SK-N-SH (cell line): ENCODE measurements at regions not wholly inside any gene's neighbourhood (a gene's known extent, or its start where the extent isn't known, plus 50 kb on each side); places are given as distances from the start of the nearest gene placed in this dataset.

Experiments used
- CTCF ChIA-PET: fragments of 300-600, 350-600 bp; formaldehyde crosslinking; extraction: SDS; loops from one replicate; lab custom pipeline; 2021; lab: Yijun Ruan, JAX
- POLR2A ChIA-PET: fragments of 350-600 bp; sonication (Branson Sonifier 250); formaldehyde crosslinking; extraction: SDS; loops from one replicate; lab custom pipeline; 2020; ENCODE audit warnings: antibody characterized with exemption, inconsistent platforms; lab: Yijun Ruan, JAX
- DNase-seq: peaks from one replicate; pipeline ENCODE4 v3.0.0; 2012
- H2AFZ ChIP-seq: fragments of 200-600 bp; sonication (generic); 2 replicates; pipeline ENCODE4 v1.8.1; 2016; ENCODE audit warnings: antibody characterized with exemption, mild to moderate bottlenecking, low read depth
- H3F3A ChIP-seq: fragments of 200-600 bp; sonication (generic); replicated peaks from 2 replicates; pipeline ENCODE3; 2016; ENCODE audit warnings: antibody characterized with exemption, mild to moderate bottlenecking; ENCODE audit not compliant: insufficient read depth
- H3K27ac ChIP-seq, 2 experiments: fragments of 200-500 bp in 1 of 2; fragments of 200-600 bp in 1 of 2; sonication (Bioruptor generic) in 1 of 2; sonication (generic), shearing (Covaris generic) in 1 of 2; 2 replicates each; pipeline versions ENCODE4 v1.5.1 to v1.6.1; 2014 to 2016; ENCODE audit warnings: low read depth in 2 of 2, inconsistent platforms in 1 of 2, low read length in 1 of 2, mild to moderate bottlenecking in 1 of 2, mixed read lengths in 1 of 2
- H3K27me3 ChIP-seq: fragments of 200-600 bp; sonication (generic), shearing (Covaris generic); 2 replicates; pipeline ENCODE4 v1.6.1; 2016; ENCODE audit warnings: mixed run types; ENCODE audit not compliant: insufficient read depth
- H3K36me3 ChIP-seq, 2 experiments: fragments of 200-500 bp in 1 of 2; fragments of 200-600 bp in 1 of 2; sonication (Bioruptor generic) in 1 of 2; sonication (generic) in 1 of 2; replicated peaks in 1 of 2; 2 replicates each; pipeline versions ENCODE3 to v1.5.1; 2014 to 2016; ENCODE audit warnings: low read length in 1 of 2, mild to moderate bottlenecking in 1 of 2; ENCODE audit not compliant: insufficient read depth in 2 of 2, control insufficient read depth in 1 of 2
- H3K4me1 ChIP-seq, 2 experiments: fragments of 200-500 bp in 1 of 2; fragments of 200-600 bp in 1 of 2; sonication (Bioruptor generic) in 1 of 2; sonication (generic), shearing (Covaris generic) in 1 of 2; 2 replicates each; pipeline versions ENCODE4 v1.5.1 to v1.6.1; 2014 to 2016; ENCODE audit warnings: low read depth in 1 of 2, low read length in 1 of 2, mixed run types in 1 of 2; ENCODE audit not compliant: insufficient read depth in 2 of 2, control insufficient read depth in 1 of 2
- H3K4me2 ChIP-seq: fragments of 200-600 bp; sonication (generic), shearing (Covaris generic); 2 replicates; pipeline ENCODE4 v1.6.1; 2017; ENCODE audit warnings: mixed run types
- H3K4me3 ChIP-seq, 2 experiments: fragments of 200-500 bp in 1 of 2; fragments of 200-600 bp in 1 of 2; sonication (Bioruptor generic) in 1 of 2; sonication (generic), shearing (Covaris generic) in 1 of 2; 2 replicates each; pipeline versions ENCODE4 v1.5.1 to v1.8.1; 2014 to 2016; ENCODE audit warnings: low read depth in 2 of 2, inconsistent platforms in 1 of 2, low read length in 1 of 2, mild to moderate bottlenecking in 1 of 2, mixed read lengths in 1 of 2, moderate library complexity in 1 of 2
- H3K79me2 ChIP-seq: fragments of 200-600 bp; sonication (generic); 2 replicates; pipeline ENCODE4 v1.8.1; 2017; ENCODE audit warnings: mild to moderate bottlenecking; ENCODE audit not compliant: insufficient read depth
- H3K9ac ChIP-seq: fragments of 200-600 bp; sonication (generic); 2 replicates; pipeline ENCODE4 v1.6.1; 2017; ENCODE audit warnings: mixed run types
- H3K9me2 ChIP-seq: fragments of 200-600 bp; sonication (generic); 2 replicates; pipeline ENCODE4 v1.6.1; 2017; ENCODE audit warnings: mixed run types
- H3K9me3 ChIP-seq: fragments of 200-600 bp; sonication (generic); 2 replicates; pipeline ENCODE4 v1.6.1; 2017; ENCODE audit warnings: mixed run types, mild to moderate bottlenecking, moderate library complexity
- H4K20me1 ChIP-seq: fragments of 200-600 bp; sonication (generic); 2 replicates; pipeline ENCODE4 v1.6.1; 2017; ENCODE audit warnings: mild to moderate bottlenecking, mixed run types; ENCODE audit not compliant: insufficient read depth
- CTCF ChIP-seq: fragments of 200-600 bp; sonication (generic); IDR thresholded peaks from 2 replicates; pipeline ENCODE4 v1.6.1; 2017; ENCODE audit warnings: antibody characterized with exemption, mild to moderate bottlenecking, moderate library complexity
- EZH2phosphoT487 ChIP-seq: fragments of 200-600 bp; sonication (generic); IDR thresholded peaks from 2 replicates; pipeline ENCODE4 v1.6.1; 2017; ENCODE audit warnings: low read depth, mixed run types, mild to moderate bottlenecking, antibody characterized with exemption, moderate library complexity, borderline replicate concordance
- FOSL2 ChIP-seq: IDR thresholded peaks from 2 replicates; pipeline ENCODE4 v1.4.0; 2012; ENCODE audit warnings: low read depth, mild to moderate bottlenecking, moderate library complexity, borderline replicate concordance
- FOXJ3 ChIP-seq: sonication (generic); formaldehyde crosslinking; IDR thresholded peaks from 2 replicates; pipeline ENCODE4 v1.5.1; 2020; ENCODE audit warnings: mild to moderate bottlenecking, missing genetic modification reagents
- FOXM1 ChIP-seq: IDR thresholded peaks from 2 replicates; pipeline ENCODE4 v1.4.0; 2012; ENCODE audit warnings: low read depth, mild to moderate bottlenecking
- GABPA ChIP-seq: IDR thresholded peaks from 2 replicates; pipeline ENCODE4 v1.4.0; 2012; ENCODE audit warnings: low read depth, mild to moderate bottlenecking
- GATA2 ChIP-seq: sonication (generic); formaldehyde crosslinking; IDR thresholded peaks from 2 replicates; pipeline ENCODE4 v1.5.0; 2020; ENCODE audit warnings: mild to moderate bottlenecking, missing genetic modification reagents
- JUND ChIP-seq: IDR thresholded peaks from 2 replicates; pipeline ENCODE4 v1.4.0; 2012
- MXI1 ChIP-seq: IDR thresholded peaks from 2 replicates; pipeline ENCODE4 v1.6.1; 2012; ENCODE audit warnings: mild to moderate bottlenecking, low read depth, low read length, improper control_type of control experiment
- NFIC ChIP-seq: IDR thresholded peaks from 2 replicates; pipeline ENCODE4 v1.4.0; 2012; ENCODE audit warnings: borderline replicate concordance
- NRF1 ChIP-seq: IDR thresholded peaks from 2 replicates; pipeline ENCODE4 v1.6.1; 2012; ENCODE audit warnings: low read depth, mild to moderate bottlenecking, low read length
- PBX3 ChIP-seq: IDR thresholded peaks from 2 replicates; pipeline ENCODE4; 2012
- POLR2AphosphoS5 ChIP-seq: IDR thresholded peaks from 2 replicates; pipeline ENCODE4 v1.6.1; 2012; ENCODE audit warnings: low read depth, low read length
- RCOR1 ChIP-seq: fragments of 150-350 bp; IDR thresholded peaks from 2 replicates; pipeline ENCODE4 v1.6.1; 2017; ENCODE audit warnings: antibody characterized with exemption, low read length
- SMC3 ChIP-seq: IDR thresholded peaks from 2 replicates; pipeline ENCODE4 v1.6.1; 2012; ENCODE audit warnings: low read depth, low read length, improper control_type of control experiment
- TAF1 ChIP-seq: IDR thresholded peaks from 2 replicates; pipeline ENCODE4 v1.6.1; 2012; ENCODE audit warnings: low read depth, mild to moderate bottlenecking, low read length, moderate library complexity, borderline replicate concordance
- TCF12 ChIP-seq: IDR thresholded peaks from 2 replicates; pipeline ENCODE4 v1.4.0; 2012
- TEAD4 ChIP-seq: IDR thresholded peaks from 2 replicates; pipeline ENCODE4 v1.4.0; 2012; ENCODE audit warnings: mild to moderate bottlenecking, borderline replicate concordance; ENCODE audit not compliant: insufficient read depth
- USF1 ChIP-seq: IDR thresholded peaks from 2 replicates; pipeline ENCODE4 v1.4.0; 2012; ENCODE audit warnings: low read depth, borderline replicate concordance
- USF2 ChIP-seq: fragments of 150-350 bp; IDR thresholded peaks from 2 replicates; pipeline ENCODE4 v1.6.1; 2017; ENCODE audit warnings: antibody characterized with exemption, low read length, low read depth, borderline replicate concordance
- WGBS: methylation state at CpG from one replicate; pipeline ENCODE4 v1.1.6; 2017; ENCODE audit warnings: low lambda C conversion rate; 5-methylcytosine and 5-hydroxymethylcytosine counted together
- TF ChIP-seq, protein P1 (sequence below): IDR thresholded peaks from 2 replicates; pipeline ENCODE4 v1.4.0; 2012; ENCODE audit warnings: low read depth

- Histone ChIP-seq H3K4me2 (no peak overlapping the region), H4K20me1 (no peaks in the 10 kb centered on the region), H3K79me2 (no peaks in the 10 kb centered on the region), H3F3A (no peaks in the 10 kb centered on the region), H3K27ac (no peak overlapping the region), H3K27me3 (no peaks in the 10 kb centered on the region; the same call in 1 of the 2 replicates), H3K9me2 (no peaks in the 10 kb centered on the region), H3K4me1 (peaks cover 0 to 23% of the 10 kb centered on the region in 2 experiments; a peak in 2 of 4 replicates), H3K9me3 (no peaks in the 10 kb centered on the region), H3K36me3 (no peaks in the 10 kb centered on the region), H3K9ac (no peak overlapping the region), H3K4me3 (no peak overlapping the region), H2AFZ (no peak overlapping the region)
- no peak for DNase-seq
- CTCF ChIA-PET, result interaction anchor here (0.6 to 6.1 kb wide), 19 partner anchors 10 to 246 kb away, joined by 3 to 28 read pairs (median 4); no protein-coding TSS in a partner anchor
- WGBS, result 94% methylated on average over 3 of the region's 3 CpGs
- TF ChIP-seq FOXM1 (no peak), FOXJ3 (CRISPR knock-in tag) (no peak), PBX3 (no peak), NRF1 (no peak), CTCF (no peak), GABPA (no peak), RCOR1 (no peak), TCF12 (no peak), MXI1 (no peak), POLR2AphosphoS5 (no peak), TEAD4 (no peak)
- TF ChIP-seq, protein P1, sequence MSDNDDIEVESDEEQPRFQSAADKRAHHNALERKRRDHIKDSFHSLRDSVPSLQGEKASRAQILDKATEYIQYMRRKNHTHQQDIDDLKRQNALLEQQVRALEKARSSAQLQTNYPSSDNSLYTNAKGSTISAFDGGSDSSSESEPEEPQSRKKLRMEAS, result no peak
- POLR2A ChIA-PET, result no interaction called here
These were observed 90.6 kb upstream of the SHB start for GRCh38 chr9:38159599-38159998.

DNA sequence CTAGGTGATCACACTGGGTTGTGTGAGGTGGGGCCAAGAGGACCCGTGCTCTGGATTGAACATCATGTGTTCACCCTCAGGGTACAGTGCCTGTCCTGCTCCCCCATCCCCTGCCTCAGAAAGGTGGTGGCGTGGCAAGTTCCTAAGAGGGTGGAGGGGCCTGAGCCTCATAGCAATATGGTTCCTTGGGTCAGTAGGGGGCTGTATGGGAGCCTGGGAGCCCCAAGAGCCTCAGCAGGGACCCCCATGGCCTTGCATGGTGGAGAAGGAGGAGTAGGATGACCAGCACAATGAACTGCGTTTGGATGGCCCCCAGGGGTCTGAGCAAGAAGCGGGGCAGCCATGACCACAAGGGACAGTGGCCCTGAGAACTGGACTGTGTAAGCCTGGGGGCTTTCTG lies 89.6 kb upstream of the SHB start:
- Histone ChIP-seq H3K36me3 (no peaks in the 10 kb centered on the region), H3K4me2 (no peak overlapping the region), H3F3A (no peaks in the 10 kb centered on the region), H3K27me3 (no peaks in the 10 kb centered on the region), H3K9ac (no peak overlapping the region), H2AFZ (no peak overlapping the region), H3K4me3 (no peak overlapping the region), H3K79me2 (no peaks in the 10 kb centered on the region), H3K9me2 (no peaks in the 10 kb centered on the region), H3K4me1 (peaks cover 0 to 33% of the 10 kb centered on the region in 2 experiments; a peak in 2 of 4 replicates), H3K9me3 (no peaks in the 10 kb centered on the region), H4K20me1 (no peaks in the 10 kb centered on the region), H3K27ac (no peak overlapping the region)
- POLR2A ChIA-PET, result no interaction called here
- CTCF ChIA-PET, result interaction anchor here (0.7 to 6.1 kb wide), 8 partner anchors 11 to 245 kb away, joined by 3 to 43 read pairs (median 10); no protein-coding TSS in a partner anchor
- 75% methylated on average over 3 of the region's 4 CpGs for WGBS
- DNase-seq, result no peak
- no peak for TF ChIP-seq JUND
- TF ChIP-seq TEAD4, result no peak
- no peak for TF ChIP-seq TAF1
- no peak for TF ChIP-seq MXI1
- no peak for TF ChIP-seq GABPA
- no peak for TF ChIP-seq USF1
- TF ChIP-seq FOXM1, result no peak
- TF ChIP-seq SMC3, result no peak
- no peak for TF ChIP-seq USF2
- no peak for TF ChIP-seq NRF1
- no peak for TF ChIP-seq NFIC
- TF ChIP-seq EZH2phosphoT487, result no peak
- TF ChIP-seq FOSL2, result no peak
- no peak for TF ChIP-seq RCOR1
- no peak for TF ChIP-seq GATA2
- no peak for TF ChIP-seq CTCF
